ENCODE measurements at regions not wholly inside any gene's neighbourhood (a gene's known extent, or its start where the extent isn't known, plus 50 kb on each side); places are given as distances from the start of the nearest gene placed in this dataset.

- no peak for TF ChIP-seq CTCF (IDR thresholded peaks at IDR 0.05; ENCODE audit: borderline replicate concordance, extremely low read depth, low read length, poor library complexity, severe bottlenecking)
- no peak for TF ChIP-seq EZH2 (IDR thresholded peaks at IDR 0.05; ENCODE audit: borderline replicate concordance, low read depth, low read length, severe bottlenecking)
Observed at GRCh38 chr4:127448986-127449385, 183.8 kb upstream of the INTU start.
